SK-N-MC (cell line): ENCODE measurements at regions not wholly inside any gene's neighbourhood (a gene's known extent, or its start where the extent isn't known, plus 50 kb on each side); places are given as distances from the start of the nearest gene placed in this dataset.
"Not testable (repeated sequence)": the region's sequence is repeated elsewhere in the genome, so short reads cannot be mapped to it uniquely, and the experiment has no call there.

ENCODE experiments used
- DNase-seq: peaks from one replicate; pipeline ENCODE4 v3.0.0-alpha.2; 2011; ENCODE audit warnings: low read depth, low spot score
- H3K27ac ChIP-seq: fragments of 200-600 bp; sonication (generic); 2 replicates; pipeline ENCODE4 v1.5.1; 2016; ENCODE audit warnings: mixed run types
- H3K36me3 ChIP-seq: fragments of 200-600 bp; sonication (generic); 2 replicates; pipeline ENCODE4 v1.6.1; 2017; ENCODE audit warnings: antibody characterized with exemption, low read length, mixed read lengths; ENCODE audit not compliant: insufficient read depth
- H3K4me3 ChIP-seq: fragments of 200-600 bp; sonication (generic); 2 replicates; pipeline ENCODE4 v1.5.1; 2016
- H3K9ac ChIP-seq: fragments of 200-600 bp; sonication (generic); 2 replicates; pipeline ENCODE4 v1.8.0; 2017; ENCODE audit warnings: mixed run types, mixed read lengths; ENCODE audit not compliant: insufficient read length
- H3K9me3 ChIP-seq: fragments of 200-600 bp; sonication (generic); 2 replicates; pipeline ENCODE4 v1.6.1; 2017; ENCODE audit warnings: low read depth, mild to moderate bottlenecking, antibody characterized with exemption, low read length, moderate library complexity, mixed read lengths
- EZH2 ChIP-seq: fragments of 200-600 bp; sonication (generic); IDR thresholded peaks from one replicate; pipeline ENCODE4 v1.6.1; 2017; ENCODE audit warnings: antibody characterized with exemption
- FOXP2 ChIP-seq: optimal IDR thresholded peaks from 2 replicates; pipeline ENCODE3; 2011; ENCODE audit warnings: mild to moderate bottlenecking, moderate library complexity; ENCODE audit not compliant: insufficient read depth; ENCODE audit errors: extremely low read length, control extremely low read depth
- POLR2AphosphoS5 ChIP-seq: IDR thresholded peaks from 2 replicates; pipeline ENCODE4 v1.6.1; 2012; ENCODE audit warnings: mild to moderate bottlenecking, low read depth, low read length, borderline replicate concordance

DNA sequence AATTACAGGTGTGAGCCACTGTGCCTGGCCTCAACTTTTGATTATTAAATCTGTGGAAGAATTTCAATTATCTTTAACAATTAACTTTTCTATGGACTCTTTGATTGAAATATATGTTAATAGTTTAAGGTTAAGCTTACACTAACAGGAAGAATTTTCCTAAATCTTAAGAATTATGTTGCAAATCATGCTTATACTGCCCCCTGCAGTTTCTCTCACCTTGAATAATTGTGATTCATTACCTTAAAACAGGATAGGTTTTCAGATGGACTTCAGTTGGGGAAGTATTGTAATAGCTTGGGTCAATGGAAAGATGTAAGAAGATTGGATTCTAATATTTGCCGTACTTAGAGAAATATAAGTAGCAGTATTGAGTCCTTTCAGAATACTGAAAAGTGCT lies 66.5 kb upstream of the NIPA1 start:
- DNase-seq, H3K27ac ChIP-seq, H3K36me3 ChIP-seq, H3K9me3 ChIP-seq, H3K4me3 ChIP-seq, H3K9ac ChIP-seq: not testable (repeated sequence)

- not testable (repeated sequence) for H3K9ac ChIP-seq, H3K27ac ChIP-seq, DNase-seq, H3K4me3 ChIP-seq, H3K9me3 ChIP-seq, H3K36me3 ChIP-seq
These were observed 60.3 kb upstream of the NIPA1 start for GRCh38 chr15:22726104-22726503.

GRCh38 chr15:22735067-22735466 lies 51.4 kb upstream of the NIPA1 start:
- not testable (repeated sequence) for H3K4me3 ChIP-seq, H3K27ac ChIP-seq, DNase-seq, H3K9me3 ChIP-seq, H3K9ac ChIP-seq, H3K36me3 ChIP-seq

GRCh38 chr15:22735781-22736180 lies 50.7 kb upstream of the NIPA1 start:
- DNase-seq, result no peak
- H3K9me3 ChIP-seq, result no peaks in the 10 kb centered on the region
- H3K27ac ChIP-seq, result no peak overlapping the region
- no peak overlapping the region for H3K9ac ChIP-seq
- H3K36me3 ChIP-seq, result no peaks in the 10 kb centered on the region
- H3K4me3 ChIP-seq, result no peak overlapping the region
- TF ChIP-seq POLR2AphosphoS5, result no peak
- no peak for TF ChIP-seq EZH2
- TF ChIP-seq FOXP2, result no peak

DNA sequence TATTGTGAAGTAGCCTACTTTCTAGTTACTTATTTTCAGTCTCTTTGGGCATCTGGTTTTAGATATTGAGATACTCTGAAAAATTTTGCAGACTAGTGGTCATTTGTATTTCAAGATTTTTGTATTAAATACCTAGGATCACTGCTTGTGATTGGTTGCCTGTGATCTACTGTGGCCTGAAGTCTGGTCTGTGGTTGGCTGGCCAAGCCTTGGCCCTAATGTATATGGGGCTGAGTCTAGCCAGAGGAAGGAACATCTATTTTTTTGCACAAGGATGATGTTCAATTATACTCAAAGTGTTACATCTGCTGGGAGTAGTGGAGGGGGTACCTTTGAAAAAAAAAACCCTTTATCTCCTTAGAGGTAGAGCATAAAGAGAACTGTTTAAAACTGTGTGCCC lies 50.2 kb upstream of the NIPA1 start:
- not testable (repeated sequence) for H3K9ac ChIP-seq, H3K36me3 ChIP-seq, H3K9me3 ChIP-seq, DNase-seq, H3K27ac ChIP-seq, H3K4me3 ChIP-seq
